ENCODE measurements at regions not wholly inside any gene's neighbourhood (a gene's known extent, or its start where the extent isn't known, plus 50 kb on each side); places are given as distances from the start of the nearest gene placed in this dataset.

GRCh38 chr3:6251612-6252400 is 609.1 kb upstream of the GRM7 start:
- H3K9ac ChIP-seq (ENCODE audit: low read depth, low read length) = no peak overlapping the region
- H3K9me3 ChIP-seq (ENCODE audit: control insufficient read depth, insufficient read depth, low read length) = peaks cover 5% of the 10 kb centered on the region
- no peaks in the 10 kb centered on the region for H3K36me3 ChIP-seq (ENCODE audit: control insufficient read depth, insufficient read depth, low read length)
- no peak overlapping the region for H3K4me3 ChIP-seq (ENCODE audit: low read depth, low read length)
- no peaks in the 10 kb centered on the region for H3K4me1 ChIP-seq (ENCODE audit: control insufficient read depth, insufficient read depth, low read length)
- no peak overlapping the region for H3K27ac ChIP-seq (ENCODE audit: low read depth, low read length)
- no peaks in the 10 kb centered on the region for H3K27me3 ChIP-seq (ENCODE audit: control insufficient read depth, insufficient read depth, low read length)

GRCh38 chr3:6254490-6254889 is 606.4 kb upstream of the GRM7 start:
- Histone ChIP-seq H3K9me3 (ENCODE audit: control insufficient read depth, insufficient read depth, low read length) (peaks cover 5% of the 10 kb centered on the region), H3K36me3 (ENCODE audit: control insufficient read depth, insufficient read depth, low read length) (no peaks in the 10 kb centered on the region), H3K4me1 (ENCODE audit: control insufficient read depth, insufficient read depth, low read length) (no peaks in the 10 kb centered on the region), H3K27ac (ENCODE audit: low read depth, low read length) (no peak overlapping the region), H3K27me3 (ENCODE audit: control insufficient read depth, insufficient read depth, low read length) (no peaks in the 10 kb centered on the region), H3K9ac (ENCODE audit: low read depth, low read length) (no peak overlapping the region), H3K4me3 (ENCODE audit: low read depth, low read length) (no peak overlapping the region)

- Histone ChIP-seq H3K9ac (ENCODE audit: low read depth, low read length) (no peak overlapping the region), H3K27me3 (ENCODE audit: control insufficient read depth, insufficient read depth, low read length) (no peaks in the 10 kb centered on the region), H3K27ac (ENCODE audit: low read depth, low read length) (no peak overlapping the region), H3K36me3 (ENCODE audit: control insufficient read depth, insufficient read depth, low read length) (no peaks in the 10 kb centered on the region), H3K4me1 (ENCODE audit: control insufficient read depth, insufficient read depth, low read length) (no peaks in the 10 kb centered on the region), H3K9me3 (ENCODE audit: control insufficient read depth, insufficient read depth, low read length) (peaks cover 5% of the 10 kb centered on the region), H3K4me3 (ENCODE audit: low read depth, low read length) (no peak overlapping the region)
Observed at GRCh38 chr3:6255229-6255628, 605.7 kb upstream of the GRM7 start.

- H3K27me3 ChIP-seq (ENCODE audit: control insufficient read depth, insufficient read depth, low read length) = no peaks in the 10 kb centered on the region
- no peaks in the 10 kb centered on the region for H3K9me3 ChIP-seq (ENCODE audit: control insufficient read depth, insufficient read depth, low read length)
- H3K9ac ChIP-seq (ENCODE audit: low read depth, low read length) = no peak overlapping the region
- H3K4me1 ChIP-seq (ENCODE audit: control insufficient read depth, insufficient read depth, low read length) = no peaks in the 10 kb centered on the region
- H3K27ac ChIP-seq (ENCODE audit: low read depth, low read length) = no peak overlapping the region
- no peaks in the 10 kb centered on the region for H3K36me3 ChIP-seq (ENCODE audit: control insufficient read depth, insufficient read depth, low read length)
- no peak overlapping the region for H3K4me3 ChIP-seq (ENCODE audit: low read depth, low read length)
Observed at GRCh38 chr3:6260551-6261191, 600.2 kb upstream of the GRM7 start.

- Histone ChIP-seq H3K4me3 (ENCODE audit: low read depth, low read length) (no peak overlapping the region), H3K4me1 (ENCODE audit: control insufficient read depth, insufficient read depth, low read length) (no peaks in the 10 kb centered on the region), H3K9ac (ENCODE audit: low read depth, low read length) (no peak overlapping the region), H3K27me3 (ENCODE audit: control insufficient read depth, insufficient read depth, low read length) (no peaks in the 10 kb centered on the region), H3K27ac (ENCODE audit: low read depth, low read length) (no peak overlapping the region), H3K36me3 (ENCODE audit: control insufficient read depth, insufficient read depth, low read length) (no peaks in the 10 kb centered on the region), H3K9me3 (ENCODE audit: control insufficient read depth, insufficient read depth, low read length) (no peaks in the 10 kb centered on the region)
Observed at GRCh38 chr3:6262010-6262409, 598.9 kb upstream of the GRM7 start.

- Histone ChIP-seq H3K27me3 (ENCODE audit: control insufficient read depth, insufficient read depth, low read length) (no peaks in the 10 kb centered on the region), H3K9ac (ENCODE audit: low read depth, low read length) (no peak overlapping the region), H3K27ac (ENCODE audit: low read depth, low read length) (no peak overlapping the region), H3K36me3 (ENCODE audit: control insufficient read depth, insufficient read depth, low read length) (no peaks in the 10 kb centered on the region), H3K4me1 (ENCODE audit: control insufficient read depth, insufficient read depth, low read length) (no peaks in the 10 kb centered on the region), H3K9me3 (ENCODE audit: control insufficient read depth, insufficient read depth, low read length) (no peaks in the 10 kb centered on the region), H3K4me3 (ENCODE audit: low read depth, low read length) (no peak overlapping the region)
Observed at GRCh38 chr3:6264036-6264435, 596.9 kb upstream of the GRM7 start.

GRCh38 chr3:6264906-6265305 is 596.0 kb upstream of the GRM7 start:
- H3K4me3 ChIP-seq (ENCODE audit: low read depth, low read length) = no peak overlapping the region
- H3K36me3 ChIP-seq (ENCODE audit: control insufficient read depth, insufficient read depth, low read length) = no peaks in the 10 kb centered on the region
- H3K4me1 ChIP-seq (ENCODE audit: control insufficient read depth, insufficient read depth, low read length) = no peaks in the 10 kb centered on the region
- H3K9ac ChIP-seq (ENCODE audit: low read depth, low read length) = no peak overlapping the region
- H3K27ac ChIP-seq (ENCODE audit: low read depth, low read length) = no peak overlapping the region
- no peaks in the 10 kb centered on the region for H3K9me3 ChIP-seq (ENCODE audit: control insufficient read depth, insufficient read depth, low read length)
- no peaks in the 10 kb centered on the region for H3K27me3 ChIP-seq (ENCODE audit: control insufficient read depth, insufficient read depth, low read length)

GRCh38 chr3:6266135-6266534 is 594.8 kb upstream of the GRM7 start:
- no peaks in the 10 kb centered on the region for H3K36me3 ChIP-seq (ENCODE audit: control insufficient read depth, insufficient read depth, low read length)
- no peak overlapping the region for H3K27ac ChIP-seq (ENCODE audit: low read depth, low read length)
- no peak overlapping the region for H3K9ac ChIP-seq (ENCODE audit: low read depth, low read length)
- H3K4me1 ChIP-seq (ENCODE audit: control insufficient read depth, insufficient read depth, low read length) = no peaks in the 10 kb centered on the region
- no peaks in the 10 kb centered on the region for H3K27me3 ChIP-seq (ENCODE audit: control insufficient read depth, insufficient read depth, low read length)
- no peaks in the 10 kb centered on the region for H3K9me3 ChIP-seq (ENCODE audit: control insufficient read depth, insufficient read depth, low read length)
- H3K4me3 ChIP-seq (ENCODE audit: low read depth, low read length) = no peak overlapping the region

GRCh38 chr3:6273878-6274277 is 587.0 kb upstream of the GRM7 start:
- H3K27ac ChIP-seq (ENCODE audit: low read depth, low read length) = no peak overlapping the region
- peaks cover 13% of the 10 kb centered on the region for H3K9me3 ChIP-seq (ENCODE audit: control insufficient read depth, insufficient read depth, low read length)
- H3K4me1 ChIP-seq (ENCODE audit: control insufficient read depth, insufficient read depth, low read length) = no peaks in the 10 kb centered on the region
- no peaks in the 10 kb centered on the region for H3K36me3 ChIP-seq (ENCODE audit: control insufficient read depth, insufficient read depth, low read length)
- no peaks in the 10 kb centered on the region for H3K27me3 ChIP-seq (ENCODE audit: control insufficient read depth, insufficient read depth, low read length)
- no peak overlapping the region for H3K9ac ChIP-seq (ENCODE audit: low read depth, low read length)
- H3K4me3 ChIP-seq (ENCODE audit: low read depth, low read length) = no peak overlapping the region

- H3K9me3 ChIP-seq (ENCODE audit: control insufficient read depth, insufficient read depth, low read length) = no peaks in the 10 kb centered on the region
- no peaks in the 10 kb centered on the region; the same call in 1 of the 2 replicates for H3K4me1 ChIP-seq (ENCODE audit: control insufficient read depth, insufficient read depth, low read length)
- no peak overlapping the region for H3K27ac ChIP-seq (ENCODE audit: low read depth, low read length)
- no peaks in the 10 kb centered on the region for H3K27me3 ChIP-seq (ENCODE audit: control insufficient read depth, insufficient read depth, low read length)
- no peak overlapping the region for H3K4me3 ChIP-seq (ENCODE audit: low read depth, low read length)
- no peaks in the 10 kb centered on the region for H3K36me3 ChIP-seq (ENCODE audit: control insufficient read depth, insufficient read depth, low read length)
- H3K9ac ChIP-seq (ENCODE audit: low read depth, low read length) = no peak overlapping the region
Observed at GRCh38 chr3:6281662-6282061, 579.3 kb upstream of the GRM7 start.

GRCh38 chr3:6282918-6283317 is 578.0 kb upstream of the GRM7 start:
- Histone ChIP-seq H3K9me3 (ENCODE audit: control insufficient read depth, insufficient read depth, low read length) (no peaks in the 10 kb centered on the region), H3K36me3 (ENCODE audit: control insufficient read depth, insufficient read depth, low read length) (no peaks in the 10 kb centered on the region), H3K9ac (ENCODE audit: low read depth, low read length) (no peak overlapping the region), H3K27ac (ENCODE audit: low read depth, low read length) (no peak overlapping the region), H3K27me3 (ENCODE audit: control insufficient read depth, insufficient read depth, low read length) (no peaks in the 10 kb centered on the region), H3K4me3 (ENCODE audit: low read depth, low read length) (no peak overlapping the region), H3K4me1 (ENCODE audit: control insufficient read depth, insufficient read depth, low read length) (no peaks in the 10 kb centered on the region; the same call in 1 of the 2 replicates)

Measured in HUES48 (cell line).